HG03460 (cell line): ENCODE measurements at regions not wholly inside any gene's neighbourhood (a gene's known extent, or its start where the extent isn't known, plus 50 kb on each side); places are given as distances from the start of the nearest gene placed in this dataset.

Experiments
- ATAC-seq: cut with Tn5 transposase; IDR thresholded peaks from one replicate; pipeline ENCODE4 v1.9.1; 2021; ENCODE audit not compliant: unreplicated experiment

GRCh38 chr2:167900435-167901114 lies 346.8 kb downstream of the STK39 start:
- ATAC-seq: no peak

GRCh38 chr2:167898340-167898739 lies 349.1 kb downstream of the STK39 start:
- ATAC-seq: no peak

GRCh38 chr2:167891841-167892240 lies 355.6 kb downstream of the STK39 start:
- no peak for ATAC-seq

GRCh38 chr2:167890739-167891138 lies 356.7 kb downstream of the STK39 start:
- ATAC-seq: no peak

GRCh38 chr2:167880415-167880814 lies 367.0 kb downstream of the STK39 start:
- no peak for ATAC-seq

- no peak for ATAC-seq
Observed at GRCh38 chr2:167875529-167875928, 371.9 kb downstream of the STK39 start.

- ATAC-seq: no peak
Observed at GRCh38 chr2:167874812-167875211, 372.6 kb downstream of the STK39 start.

- no peak for ATAC-seq
Observed at GRCh38 chr2:167871286-167871685, 376.1 kb downstream of the STK39 start.

- no peak for ATAC-seq
Observed at GRCh38 chr2:167869200-167869599, 378.2 kb downstream of the STK39 start.

GRCh38 chr2:167863377-167863776 lies 384.0 kb downstream of the STK39 start:
- ATAC-seq: no peak

GRCh38 chr2:167862782-167863181 lies 384.6 kb downstream of the STK39 start:
- ATAC-seq: peak; percentile 80

GRCh38 chr2:167862296-167862695 lies 385.1 kb downstream of the STK39 start:
- peak; percentile 17 for ATAC-seq

GRCh38 chr2:167861574-167862193 lies 385.7 kb downstream of the STK39 start:
- no peak for ATAC-seq

GRCh38 chr2:167860082-167860481 lies 387.3 kb downstream of the STK39 start:
- ATAC-seq: no peak

- no peak for ATAC-seq
Observed at GRCh38 chr2:167859676-167860075, 387.7 kb downstream of the STK39 start.

- ATAC-seq: no peak
Observed at GRCh38 chr2:167858086-167858485, 389.3 kb downstream of the STK39 start.

- ATAC-seq: no peak
Observed at GRCh38 chr2:167857416-167857815, 390.0 kb downstream of the STK39 start.

GRCh38 chr2:167856190-167856589 lies 391.2 kb downstream of the STK39 start:
- ATAC-seq: no peak

GRCh38 chr2:167855211-167855610 lies 392.2 kb downstream of the STK39 start:
- no peak for ATAC-seq

- ATAC-seq: no peak
Observed at GRCh38 chr2:167853717-167854116, 393.7 kb downstream of the STK39 start.

- ATAC-seq: no peak
Observed at GRCh38 chr2:167851876-167852275, 395.5 kb downstream of the STK39 start.

- no peak for ATAC-seq
Observed at GRCh38 chr2:167851323-167851860, 396.0 kb downstream of the STK39 start.
